ENCODE measurements at regions not wholly inside any gene's neighbourhood (a gene's known extent, or its start where the extent isn't known, plus 50 kb on each side); places are given as distances from the start of the nearest gene placed in this dataset.
"Not testable (repeated sequence)": the region's sequence is repeated elsewhere in the genome, so short reads cannot be mapped to it uniquely, and the experiment has no call there.

- H3K27me3 ChIP-seq (ENCODE audit: control insufficient read depth, insufficient read depth), result no peaks in the 10 kb centered on the region
- no peak overlapping the region for H3K27ac ChIP-seq (ENCODE audit: low read length)
- intact Hi-C loops (cut with DNase I), result no loop called here
- no peaks in the 10 kb centered on the region for H3K4me1 ChIP-seq (ENCODE audit: control insufficient read depth, insufficient read depth, low read length)
- WGBS, result 47% methylated on average over 2 of the region's 2 CpGs
- H3K4me3 ChIP-seq (ENCODE audit: low read length), result no peak overlapping the region
- no peaks in the 10 kb centered on the region for H3K9me3 ChIP-seq (ENCODE audit: control insufficient read depth, low read length)
- DNase-seq, result no peak
- no peak for ATAC-seq
Measured at GRCh38 chr5:50562694-50563093, 103.7 kb upstream of the PARP8 start.

GRCh38 chr5:50564079-50564478 is 102.4 kb upstream of the PARP8 start:
- no peaks in the 10 kb centered on the region for H3K27me3 ChIP-seq (ENCODE audit: control insufficient read depth, insufficient read depth)
- no peaks in the 10 kb centered on the region for H3K9me3 ChIP-seq (ENCODE audit: control insufficient read depth, low read length)
- 17% methylated on average over 2 of the region's 2 CpGs for WGBS
- no peak overlapping the region for H3K4me3 ChIP-seq (ENCODE audit: low read length)
- no peak for DNase-seq
- ATAC-seq, result no peak
- no peak overlapping the region for H3K27ac ChIP-seq (ENCODE audit: low read length)
- intact Hi-C loops (cut with DNase I), result no loop called here
- no peaks in the 10 kb centered on the region for H3K4me1 ChIP-seq (ENCODE audit: control insufficient read depth, insufficient read depth, low read length)

GRCh38 chr5:50564558-50564957 is 101.9 kb upstream of the PARP8 start:
- no peak for DNase-seq
- Histone ChIP-seq H3K9me3 (ENCODE audit: control insufficient read depth, low read length) (no peaks in the 10 kb centered on the region), H3K27ac (ENCODE audit: low read length) (no peak overlapping the region), H3K27me3 (ENCODE audit: control insufficient read depth, insufficient read depth) (no peaks in the 10 kb centered on the region), H3K4me3 (ENCODE audit: low read length) (no peak overlapping the region), H3K4me1 (ENCODE audit: control insufficient read depth, insufficient read depth, low read length) (no peaks in the 10 kb centered on the region)
- no peak for ATAC-seq
- intact Hi-C loops (cut with DNase I), result no loop called here
- WGBS, result 81% methylated on average over 1 of the region's 1 CpG

GRCh38 chr5:50574121-50574520 is 92.3 kb upstream of the PARP8 start:
- WGBS, result 47% methylated on average over 3 of the region's 3 CpGs
- Histone ChIP-seq H3K27me3 (ENCODE audit: control insufficient read depth, insufficient read depth) (no peaks in the 10 kb centered on the region), H3K4me1 (ENCODE audit: control insufficient read depth, insufficient read depth, low read length) (no peaks in the 10 kb centered on the region), H3K27ac (ENCODE audit: low read length) (no peak overlapping the region), H3K4me3 (ENCODE audit: low read length) (no peak overlapping the region), H3K9me3 (ENCODE audit: control insufficient read depth, low read length) (no peaks in the 10 kb centered on the region)
- ATAC-seq, result no peak
- intact Hi-C loops (cut with DNase I), result no loop called here
- DNase-seq, result no peak

GRCh38 chr5:50575740-50576139 is 90.7 kb upstream of the PARP8 start:
- no peak for DNase-seq
- H3K4me3 ChIP-seq (ENCODE audit: low read length), result no peak overlapping the region
- H3K27ac ChIP-seq (ENCODE audit: low read length), result no peak overlapping the region
- ATAC-seq, result no peak
- no peaks in the 10 kb centered on the region for H3K4me1 ChIP-seq (ENCODE audit: control insufficient read depth, insufficient read depth, low read length)
- intact Hi-C loops (cut with DNase I), result no loop called here
- H3K27me3 ChIP-seq (ENCODE audit: control insufficient read depth, insufficient read depth), result no peaks in the 10 kb centered on the region
- no peaks in the 10 kb centered on the region for H3K9me3 ChIP-seq (ENCODE audit: control insufficient read depth, low read length)
- 45% methylated on average over 3 of the region's 3 CpGs for WGBS

- Histone ChIP-seq H3K4me3 (ENCODE audit: low read length) (no peak overlapping the region), H3K9me3 (ENCODE audit: control insufficient read depth, low read length) (no peaks in the 10 kb centered on the region), H3K27ac (ENCODE audit: low read length) (no peak overlapping the region), H3K27me3 (ENCODE audit: control insufficient read depth, insufficient read depth) (no peaks in the 10 kb centered on the region), H3K4me1 (ENCODE audit: control insufficient read depth, insufficient read depth, low read length) (no peaks in the 10 kb centered on the region)
- DNase-seq (no peak), ATAC-seq (no peak)
- intact Hi-C loops (cut with DNase I), result no loop called here
Measured at GRCh38 chr5:50576265-50576664, 90.2 kb upstream of the PARP8 start.

- intact Hi-C loops (cut with DNase I), result no loop called here
- no peak overlapping the region for H3K4me3 ChIP-seq (ENCODE audit: low read length)
- no peaks in the 10 kb centered on the region for H3K9me3 ChIP-seq (ENCODE audit: control insufficient read depth, low read length)
- DNase-seq (no peak), ATAC-seq (no peak)
- H3K27ac ChIP-seq (ENCODE audit: low read length), result no peak overlapping the region
- no peaks in the 10 kb centered on the region for H3K4me1 ChIP-seq (ENCODE audit: control insufficient read depth, insufficient read depth, low read length)
- H3K27me3 ChIP-seq (ENCODE audit: control insufficient read depth, insufficient read depth), result no peaks in the 10 kb centered on the region
- 29% methylated on average over 1 of the region's 1 CpG for WGBS
Measured at GRCh38 chr5:50576686-50577256, 89.7 kb upstream of the PARP8 start.

GRCh38 chr5:50580506-50580905 is 85.9 kb upstream of the PARP8 start:
- no peak overlapping the region for H3K4me3 ChIP-seq (ENCODE audit: low read length)
- H3K4me1 ChIP-seq (ENCODE audit: control insufficient read depth, insufficient read depth, low read length), result no peaks in the 10 kb centered on the region
- ATAC-seq (no peak), DNase-seq (no peak)
- no peaks in the 10 kb centered on the region for H3K9me3 ChIP-seq (ENCODE audit: control insufficient read depth, low read length)
- no peaks in the 10 kb centered on the region for H3K27me3 ChIP-seq (ENCODE audit: control insufficient read depth, insufficient read depth)
- intact Hi-C loops (cut with DNase I), result no loop called here
- no peak overlapping the region for H3K27ac ChIP-seq (ENCODE audit: low read length)
- WGBS, result 75% methylated on average over 6 of the region's 6 CpGs

GRCh38 chr5:50581845-50582244 is 84.6 kb upstream of the PARP8 start:
- H3K27ac ChIP-seq (ENCODE audit: low read length); ATAC-seq; intact Hi-C loops (cut with DNase I); H3K27me3 ChIP-seq (ENCODE audit: control insufficient read depth, insufficient read depth); H3K4me1 ChIP-seq (ENCODE audit: control insufficient read depth, insufficient read depth, low read length); DNase-seq; H3K4me3 ChIP-seq (ENCODE audit: low read length); H3K9me3 ChIP-seq (ENCODE audit: control insufficient read depth, low read length): not testable (repeated sequence)
- 84% methylated on average over 1 of the region's 1 CpG for WGBS

GRCh38 chr5:50582699-50583098 is 83.7 kb upstream of the PARP8 start:
- ATAC-seq, result no peak
- H3K27ac ChIP-seq (ENCODE audit: low read length), result no peak overlapping the region
- intact Hi-C loops (cut with DNase I), result no loop called here
- no peak for DNase-seq
- H3K4me1 ChIP-seq (ENCODE audit: control insufficient read depth, insufficient read depth, low read length), result no peaks in the 10 kb centered on the region
- H3K4me3 ChIP-seq (ENCODE audit: low read length), result no peak overlapping the region
- no peaks in the 10 kb centered on the region for H3K9me3 ChIP-seq (ENCODE audit: control insufficient read depth, low read length)
- 71% methylated on average over 2 of the region's 2 CpGs for WGBS
- H3K27me3 ChIP-seq (ENCODE audit: control insufficient read depth, insufficient read depth), result no peaks in the 10 kb centered on the region

GRCh38 chr5:50583621-50584020 is 82.8 kb upstream of the PARP8 start:
- ATAC-seq (no peak), DNase-seq (no peak)
- intact Hi-C loops (cut with DNase I), result no loop called here
- Histone ChIP-seq H3K4me3 (ENCODE audit: low read length) (no peak overlapping the region), H3K27me3 (ENCODE audit: control insufficient read depth, insufficient read depth) (no peaks in the 10 kb centered on the region), H3K9me3 (ENCODE audit: control insufficient read depth, low read length) (no peaks in the 10 kb centered on the region), H3K4me1 (ENCODE audit: control insufficient read depth, insufficient read depth, low read length) (no peaks in the 10 kb centered on the region), H3K27ac (ENCODE audit: low read length) (no peak overlapping the region)
- WGBS, result 93% methylated on average over 3 of the region's 3 CpGs

- H3K9me3 ChIP-seq (ENCODE audit: control insufficient read depth, low read length); DNase-seq; H3K27ac ChIP-seq (ENCODE audit: low read length); H3K27me3 ChIP-seq (ENCODE audit: control insufficient read depth, insufficient read depth); H3K4me3 ChIP-seq (ENCODE audit: low read length); intact Hi-C loops (cut with DNase I); H3K4me1 ChIP-seq (ENCODE audit: control insufficient read depth, insufficient read depth, low read length); ATAC-seq: not testable (repeated sequence)
- WGBS, result 70% methylated on average over 6 of the region's 6 CpGs
Measured at GRCh38 chr5:50588471-50588870, 78.0 kb upstream of the PARP8 start.
